NCI-H1105 (cell line): ENCODE measurements at regions not wholly inside any gene's neighbourhood (a gene's known extent, or its start where the extent isn't known, plus 50 kb on each side); places are given as distances from the start of the nearest gene placed in this dataset.
"Not testable (repeated sequence)": the region's sequence is repeated elsewhere in the genome, so short reads cannot be mapped to it uniquely, and the experiment has no call there.

Source experiments
- DNase-seq: peaks from one replicate; lab custom pipeline; 2025; lab: John Stamatoyannopoulos, UW

DNA sequence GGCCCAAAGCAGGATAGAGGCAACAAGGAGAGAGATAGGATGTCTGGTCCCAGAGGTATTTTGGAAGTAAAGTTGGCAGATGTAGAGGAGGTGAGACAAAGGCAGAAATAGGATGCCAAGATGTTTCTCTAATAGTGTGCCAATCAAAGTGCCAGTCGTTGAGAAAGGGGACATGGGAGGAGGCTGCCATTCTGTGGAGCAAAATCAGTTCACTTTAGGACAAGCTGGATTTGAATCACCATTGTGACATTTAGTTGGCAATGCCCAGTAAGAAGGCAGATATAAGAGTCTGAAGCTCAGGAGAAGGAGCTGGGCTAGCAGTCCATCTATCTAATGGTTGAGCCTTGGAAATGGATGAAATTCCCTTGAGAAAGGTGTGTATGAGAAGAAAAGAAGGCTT lies 53.8 kb downstream of the ADRB2 start:
- no peak for DNase-seq

DNA sequence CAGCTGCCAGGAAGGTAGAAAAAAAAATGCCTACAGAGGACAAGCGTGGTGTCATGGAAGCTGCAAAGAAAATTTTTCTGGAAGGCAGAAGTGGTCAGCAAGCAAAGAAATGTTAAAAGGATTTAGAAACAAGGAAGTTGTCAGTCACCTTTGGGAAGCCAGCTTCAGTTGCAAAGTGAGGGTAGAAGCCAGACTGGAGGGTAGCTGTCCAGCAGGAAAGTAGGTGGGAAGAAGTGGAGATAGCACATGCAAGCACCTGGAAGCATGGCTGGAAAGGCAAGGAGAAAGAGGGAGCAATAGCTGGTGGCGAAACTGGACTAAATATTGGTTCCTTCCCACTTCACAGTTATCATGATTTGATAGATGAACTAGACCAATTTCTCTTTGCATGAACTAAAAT lies 54.3 kb downstream of the ADRB2 start:
- DNase-seq = no peak

DNA sequence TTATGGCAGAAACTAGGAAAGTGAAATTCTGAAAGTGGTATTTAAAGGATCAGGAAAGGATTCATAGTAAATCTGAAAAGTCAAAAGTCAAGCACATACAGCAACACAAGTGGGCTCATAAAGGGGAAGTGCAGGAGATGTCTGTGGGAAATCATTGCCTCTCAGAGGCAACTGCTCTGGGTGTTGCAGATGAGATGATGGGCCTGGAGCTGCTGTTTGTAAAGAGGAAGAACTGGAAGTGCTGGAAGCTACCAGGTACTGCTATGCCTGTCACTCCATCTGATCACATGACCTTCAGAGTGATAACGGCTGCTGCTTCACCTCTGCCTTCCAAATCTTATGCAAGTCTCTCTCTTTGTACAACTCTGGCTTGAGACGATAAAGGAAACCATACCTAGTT lies 55.9 kb downstream of the ADRB2 start:
- no peak for DNase-seq

DNA sequence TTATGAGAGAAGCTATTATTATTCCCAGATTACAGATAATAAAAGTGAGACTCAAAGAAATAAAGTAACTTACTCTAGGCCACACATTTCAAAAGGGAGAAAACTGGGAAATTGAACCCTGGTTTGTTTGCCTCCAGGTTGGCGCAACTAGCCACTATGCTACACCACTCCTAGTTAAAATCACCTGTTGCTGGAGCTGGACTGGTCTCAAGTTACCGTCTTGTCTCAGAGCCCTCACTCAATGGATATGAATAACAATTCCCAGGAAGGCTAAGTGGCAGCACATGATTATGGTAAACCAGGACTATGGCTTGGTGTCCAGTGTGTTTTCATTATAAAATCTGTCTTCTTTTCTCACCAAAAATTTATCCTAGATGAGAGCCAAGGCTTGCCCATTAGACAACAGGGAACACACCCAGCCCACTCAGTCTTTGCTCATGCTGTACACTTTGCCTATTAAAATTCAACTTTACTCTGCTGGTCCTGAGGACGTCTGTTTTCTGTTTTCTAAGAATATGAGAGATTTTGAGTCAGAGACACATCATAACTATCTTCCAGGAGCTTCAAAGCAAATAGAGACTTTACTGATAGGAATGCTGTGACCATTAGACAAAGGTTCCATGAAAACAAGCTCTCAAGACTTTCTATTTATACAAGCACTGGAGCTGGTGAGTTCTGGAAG lies 58.1 kb downstream of the ADRB2 start:
- no peak for DNase-seq

DNA sequence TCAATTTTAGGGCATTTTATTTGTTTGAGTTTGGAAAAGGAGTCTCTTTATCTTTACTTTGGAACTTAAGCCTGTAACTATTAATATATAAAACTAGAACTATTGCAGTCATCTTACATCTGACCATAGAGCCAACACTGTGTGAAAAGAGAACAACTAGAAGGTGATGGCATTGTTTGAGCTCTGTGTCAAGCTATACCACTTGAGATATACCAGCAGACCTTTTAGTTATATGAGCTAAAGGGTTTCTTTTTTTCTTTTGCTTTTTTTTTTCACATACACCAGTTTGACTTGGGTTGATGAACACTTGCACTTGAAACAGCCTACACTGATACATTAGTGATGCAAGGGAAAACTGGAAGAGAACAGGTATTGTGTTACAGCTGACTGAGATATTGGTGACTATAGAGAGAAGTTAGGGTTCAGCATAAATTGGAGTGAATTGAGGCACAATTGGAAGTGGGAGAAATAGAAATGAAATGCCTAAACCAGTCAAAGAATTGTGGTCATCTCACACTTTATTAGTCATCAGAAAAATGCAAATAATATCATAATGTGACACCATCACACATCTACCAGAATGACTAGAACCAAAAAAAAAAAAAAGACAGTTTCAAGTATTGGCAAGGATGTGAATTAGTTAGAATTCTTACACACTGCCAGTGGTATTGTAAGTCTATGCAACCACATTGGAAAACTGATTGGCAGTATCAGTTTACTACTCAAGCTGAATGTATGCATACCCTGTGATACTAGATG lies 60.9 kb downstream of the ADRB2 start:
- no peak for DNase-seq

DNA sequence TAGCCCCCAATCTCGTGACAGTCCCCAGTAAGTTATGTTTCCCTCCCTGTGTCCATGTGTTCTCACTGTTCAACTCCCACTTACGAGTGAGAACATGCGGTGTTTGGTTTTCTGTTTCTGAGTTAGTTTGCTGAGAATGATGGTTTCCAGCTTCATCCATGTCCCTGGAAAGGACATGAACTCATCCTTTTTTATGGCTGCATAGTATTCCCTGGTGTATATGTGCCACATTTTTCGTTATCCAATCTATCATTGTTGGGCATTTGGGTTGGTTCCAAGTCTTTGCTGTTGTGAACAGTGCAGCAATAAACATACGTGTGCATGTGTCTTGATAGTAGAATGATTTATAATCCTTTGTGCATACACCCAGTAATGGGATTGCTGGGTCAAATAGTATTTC lies 63.5 kb downstream of the ADRB2 start:
- DNase-seq = not testable (repeated sequence)

DNA sequence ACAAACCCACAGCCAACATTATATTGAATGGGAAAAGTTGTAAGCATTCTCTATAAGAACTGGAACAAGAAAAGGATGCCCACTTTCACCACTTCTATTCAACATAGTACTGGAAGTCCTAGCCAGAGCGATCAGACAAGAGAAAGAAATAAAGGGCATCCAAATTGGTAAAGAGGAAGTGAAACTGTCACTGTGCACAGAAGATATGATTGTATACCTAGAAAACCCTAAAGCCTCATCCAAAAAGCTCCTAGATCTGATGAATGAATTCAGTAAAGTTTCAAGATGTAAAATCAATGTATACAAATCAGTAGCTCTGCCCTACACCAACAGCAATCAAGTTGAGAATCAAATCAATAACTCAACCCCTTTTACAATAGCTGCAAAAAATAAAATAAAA lies 69.0 kb downstream of the ADRB2 start:
- DNase-seq = not testable (repeated sequence)

DNA sequence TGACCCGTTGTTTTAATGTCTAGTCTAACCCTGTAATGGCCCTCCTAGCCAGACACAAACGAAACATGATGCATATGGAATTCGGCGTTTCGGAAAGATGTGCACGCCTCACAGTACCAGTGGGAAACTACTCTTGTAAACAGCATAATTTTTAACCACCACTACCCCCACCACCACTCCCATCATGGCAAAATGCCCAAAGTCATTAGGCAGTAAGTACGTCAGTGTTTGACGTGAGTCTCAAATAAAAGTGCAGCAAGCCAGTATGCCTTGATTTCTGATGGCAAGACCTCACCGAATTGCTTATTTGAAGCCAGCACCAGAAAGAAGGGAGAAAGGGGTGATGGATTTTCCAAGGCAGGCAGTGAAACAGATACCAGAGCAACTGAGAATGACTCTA lies 71.4 kb downstream of the ADRB2 start:
- DNase-seq = peak; percentile 20

DNA sequence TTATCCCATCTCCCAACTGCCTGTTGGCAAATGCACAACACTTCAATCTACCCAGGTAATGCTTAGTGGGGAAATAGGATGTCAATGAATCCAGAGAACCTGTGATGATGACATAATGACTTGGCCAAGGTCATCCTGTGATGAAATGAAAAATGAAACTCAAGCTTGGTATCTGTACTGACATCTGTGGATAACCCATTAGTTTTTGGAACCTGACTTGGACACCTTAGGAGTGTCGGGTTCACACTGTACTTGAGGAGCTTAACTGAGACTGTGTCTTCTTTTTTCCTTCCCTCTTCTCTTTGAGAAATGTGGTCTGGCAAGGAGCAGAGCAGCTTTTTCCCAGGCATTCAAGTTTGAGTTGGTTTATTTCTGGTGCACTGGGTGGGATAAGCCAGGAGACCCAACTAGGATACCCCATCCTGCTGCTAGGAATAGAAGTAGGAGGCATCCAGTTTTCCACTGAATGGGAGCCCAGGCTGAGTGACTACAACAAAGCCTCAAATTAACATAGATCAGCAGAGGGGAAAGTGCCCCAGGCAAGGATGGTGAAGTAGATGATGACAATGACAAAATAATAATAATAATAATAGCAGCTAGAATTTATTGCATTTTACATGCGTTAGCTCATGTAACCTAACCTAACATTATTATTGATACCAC lies 72.1 kb downstream of the ADRB2 start:
- DNase-seq = no peak

DNA sequence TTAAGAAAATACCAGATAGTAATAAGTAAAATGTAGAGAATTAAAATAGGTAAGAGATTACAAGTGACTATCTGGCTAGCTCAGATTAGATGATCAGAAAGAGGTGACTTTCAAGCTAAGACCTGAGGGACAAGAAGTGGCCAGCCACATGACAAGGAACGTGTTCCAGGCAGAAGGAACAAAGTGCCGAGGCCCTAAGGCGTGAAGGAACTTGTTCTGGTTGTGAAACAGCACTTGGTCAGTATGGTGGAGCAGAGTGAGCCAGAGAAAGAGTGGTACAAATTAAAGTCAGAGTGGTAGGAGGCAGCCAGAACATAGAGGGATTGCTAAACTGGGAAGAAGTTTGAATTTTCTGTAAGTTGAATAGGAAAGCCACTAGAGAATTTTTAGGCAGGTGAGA lies 73.6 kb downstream of the ADRB2 start:
- DNase-seq = no peak

DNA sequence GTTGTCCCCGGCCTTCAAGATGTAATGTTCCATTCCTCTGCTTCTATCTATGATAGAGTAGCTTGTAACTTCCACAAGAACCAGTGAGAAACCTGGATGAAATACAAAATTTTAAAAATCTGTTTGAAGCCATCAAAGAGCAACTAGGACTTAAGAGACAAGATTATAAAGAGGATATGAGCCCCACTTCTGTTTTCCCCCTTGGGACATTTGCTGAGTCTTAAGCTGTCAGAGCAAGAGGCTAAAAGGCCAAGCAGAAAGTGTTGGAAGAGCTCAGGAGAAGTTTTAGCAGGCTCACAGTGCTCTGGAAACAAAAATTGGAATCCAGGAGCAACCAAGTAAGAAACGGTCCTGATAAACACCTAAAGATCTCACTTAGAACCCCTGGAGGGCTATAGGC lies 76.1 kb downstream of the ADRB2 start:
- no peak for DNase-seq

DNA sequence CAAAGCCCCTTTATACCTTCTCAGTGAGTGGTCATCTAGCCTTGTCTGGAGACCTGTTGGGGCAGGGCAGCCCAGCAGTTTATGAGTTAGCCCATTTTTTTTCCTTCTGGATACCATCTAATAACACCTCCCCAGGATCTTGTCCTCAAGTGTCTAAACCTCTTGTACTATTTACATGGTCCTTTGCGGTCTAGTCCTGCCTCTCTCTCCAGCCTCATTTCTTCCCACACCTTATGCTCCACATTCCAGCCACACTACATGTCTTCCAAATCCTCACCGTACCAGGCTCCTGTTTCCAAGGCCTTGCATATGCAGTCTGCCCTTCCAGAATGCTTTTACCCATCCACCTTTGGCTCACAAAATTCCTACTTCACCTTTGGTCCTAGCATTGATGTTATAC lies 77.2 kb downstream of the ADRB2 start:
- no peak for DNase-seq

DNA sequence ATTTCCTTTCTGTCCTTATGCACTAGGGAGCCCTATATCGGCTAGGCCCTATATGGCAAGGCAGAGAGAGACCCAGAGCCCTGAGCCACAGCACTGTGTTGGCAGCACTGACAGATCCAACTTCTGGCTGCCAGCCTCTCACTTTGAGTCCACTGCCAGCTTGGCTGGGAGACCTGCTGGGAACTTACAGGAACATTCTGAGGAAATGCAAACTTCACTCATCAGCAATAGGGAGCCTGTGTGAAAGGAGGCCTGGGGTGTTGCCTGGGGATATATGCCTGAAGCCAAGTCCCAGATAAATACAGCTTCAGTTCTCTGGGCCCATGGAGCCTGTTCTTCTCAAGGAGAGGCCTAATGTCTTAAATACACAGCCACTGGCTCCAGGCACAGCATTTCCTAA lies 78.0 kb downstream of the ADRB2 start:
- DNase-seq = no peak

DNA sequence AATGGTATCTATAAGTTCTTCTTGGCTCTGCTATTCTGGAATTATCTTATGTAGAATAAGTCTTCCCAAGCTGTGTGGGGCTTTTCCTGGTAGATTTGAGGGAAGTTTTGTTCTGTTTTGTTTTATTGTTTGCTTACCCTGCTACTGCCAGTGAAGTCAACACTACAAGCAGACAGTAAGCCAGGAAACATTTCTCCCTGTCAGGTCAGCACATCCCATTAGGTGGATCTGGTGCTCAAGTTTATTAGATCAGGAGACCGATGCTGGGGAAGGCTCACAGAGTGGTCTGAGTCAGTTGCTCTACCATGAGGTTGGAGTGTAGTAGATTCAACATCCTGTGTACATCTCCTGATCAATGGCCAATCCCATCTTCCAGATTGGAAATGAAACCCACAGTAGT lies 79.1 kb downstream of the ADRB2 start:
- no peak for DNase-seq

DNA sequence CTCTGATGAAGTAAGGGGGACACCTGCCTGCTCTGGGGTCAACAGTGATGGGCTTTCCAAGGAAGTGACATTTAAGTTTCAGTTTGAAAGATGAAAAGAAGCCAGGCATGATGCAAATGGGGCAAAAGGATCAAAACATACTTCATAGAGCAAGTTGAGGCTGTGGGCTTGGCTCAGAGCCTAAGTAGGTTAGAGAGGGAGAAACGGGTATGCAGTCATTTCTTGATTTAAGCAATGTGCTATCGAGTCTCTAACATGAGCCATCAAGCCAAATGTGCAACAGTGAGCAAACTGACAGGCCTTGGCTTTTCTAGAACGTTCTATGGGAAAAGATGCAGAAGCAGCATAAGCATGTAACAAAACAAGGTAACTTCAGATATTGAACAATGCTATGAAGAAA lies 80.6 kb downstream of the ADRB2 start:
- no peak for DNase-seq

DNA sequence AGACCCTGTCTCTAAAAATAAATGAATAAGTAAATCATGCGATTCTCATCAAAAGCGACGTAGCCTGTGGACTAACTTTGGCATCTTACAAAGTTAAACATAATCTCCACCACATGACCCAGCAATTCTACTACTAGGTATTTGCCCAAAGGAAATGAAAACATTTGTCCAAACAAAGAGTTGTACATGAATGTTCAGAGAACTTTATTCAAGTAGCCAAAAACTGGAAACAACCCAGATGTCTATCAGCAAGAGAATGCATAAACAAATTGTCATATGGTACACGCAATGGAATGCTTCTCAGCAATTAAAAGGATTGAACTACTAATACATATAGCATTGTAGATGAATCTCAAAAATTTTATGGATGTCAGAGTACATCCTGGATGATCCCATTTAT lies 82.6 kb downstream of the ADRB2 start:
- DNase-seq = no peak

DNA sequence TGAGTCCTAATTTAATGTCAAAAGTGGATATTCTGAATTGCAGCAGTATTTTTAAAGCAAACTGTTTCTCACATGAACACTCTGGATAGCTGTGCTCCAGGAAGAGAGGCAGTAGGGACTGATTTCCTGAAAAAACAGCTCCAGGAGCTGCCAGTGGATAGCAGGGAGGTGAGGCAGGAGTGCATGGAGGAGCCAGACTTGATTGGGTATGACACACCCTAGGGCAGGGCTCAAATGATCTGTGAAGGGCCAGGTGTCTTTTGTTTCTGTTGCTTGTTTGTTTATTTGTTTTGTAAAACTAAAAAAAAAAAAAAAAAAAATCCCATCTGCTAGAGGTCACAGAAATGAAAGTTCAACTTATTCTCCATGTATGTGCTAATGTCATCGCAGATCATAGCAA lies 83.4 kb downstream of the ADRB2 start:
- no peak for DNase-seq

DNA sequence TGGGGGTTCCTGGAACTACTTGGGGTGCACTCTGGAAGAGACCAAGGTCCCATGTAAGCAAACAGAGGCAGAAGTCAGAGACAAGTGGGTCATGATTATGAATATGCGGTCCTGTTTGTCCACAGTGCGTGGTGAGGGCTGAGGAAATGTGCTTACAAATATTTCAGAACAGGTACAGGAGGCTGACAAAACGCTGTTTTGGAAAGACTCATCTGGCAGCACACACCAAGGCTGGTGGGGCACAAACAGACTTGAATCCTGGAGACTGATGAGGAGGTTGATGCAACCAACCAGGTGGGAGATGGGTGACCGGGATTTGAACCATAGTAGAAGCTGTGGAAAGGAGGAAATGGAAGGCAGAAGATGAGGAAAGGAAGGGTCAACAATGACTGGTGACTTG lies 83.8 kb downstream of the ADRB2 start:
- DNase-seq = no peak

DNA sequence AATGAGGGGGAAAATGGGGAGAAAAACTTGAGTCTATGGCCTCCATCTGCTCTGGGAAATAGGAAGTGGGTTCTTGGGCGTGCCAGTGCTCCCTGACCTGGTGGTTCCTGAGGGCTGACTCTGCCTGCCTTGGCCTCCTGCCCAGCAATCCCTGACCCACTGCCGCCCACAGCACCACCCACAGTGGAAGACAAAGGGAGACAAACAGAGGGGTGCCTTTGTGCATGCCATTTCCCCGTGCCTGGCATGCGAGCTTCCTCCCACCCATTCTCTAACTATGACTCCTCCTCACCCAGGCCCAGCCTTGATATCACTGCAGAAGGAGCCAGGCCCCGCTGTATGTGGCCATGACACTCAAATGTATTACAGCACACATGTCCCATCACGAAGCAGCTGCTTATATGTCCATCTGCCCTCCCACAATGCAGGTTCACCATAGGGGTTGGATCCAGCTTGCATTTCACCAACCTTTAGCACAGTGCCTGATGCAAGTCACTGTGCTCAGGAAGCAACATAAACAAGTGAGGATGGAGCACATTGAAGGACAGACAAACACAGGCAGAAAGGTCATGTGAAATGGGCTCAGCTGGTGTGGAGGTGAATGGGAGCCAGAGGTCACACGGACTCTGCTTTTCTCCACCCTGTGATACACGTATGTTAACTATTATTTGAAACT lies 84.4 kb downstream of the ADRB2 start:
- DNase-seq = no peak

DNA sequence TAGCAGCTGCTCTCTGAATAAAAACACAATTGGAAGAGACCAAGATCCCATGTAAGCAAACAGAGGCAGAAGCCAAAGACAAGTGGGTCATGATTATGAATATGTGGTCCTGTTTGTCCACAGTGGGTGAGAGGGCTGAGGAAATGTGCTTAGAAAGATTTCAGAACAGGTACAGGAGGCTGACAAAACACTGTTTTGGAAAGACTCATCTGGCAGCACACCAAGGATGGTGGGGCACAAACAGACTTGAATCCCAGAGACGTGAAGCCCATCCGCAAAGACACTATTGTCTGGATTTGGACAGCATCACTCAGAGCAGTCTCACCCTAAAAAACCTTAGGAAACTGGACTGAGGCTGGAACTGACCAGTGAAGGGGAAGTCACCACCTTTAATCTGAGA lies 85.0 kb downstream of the ADRB2 start:
- no peak for DNase-seq

DNA sequence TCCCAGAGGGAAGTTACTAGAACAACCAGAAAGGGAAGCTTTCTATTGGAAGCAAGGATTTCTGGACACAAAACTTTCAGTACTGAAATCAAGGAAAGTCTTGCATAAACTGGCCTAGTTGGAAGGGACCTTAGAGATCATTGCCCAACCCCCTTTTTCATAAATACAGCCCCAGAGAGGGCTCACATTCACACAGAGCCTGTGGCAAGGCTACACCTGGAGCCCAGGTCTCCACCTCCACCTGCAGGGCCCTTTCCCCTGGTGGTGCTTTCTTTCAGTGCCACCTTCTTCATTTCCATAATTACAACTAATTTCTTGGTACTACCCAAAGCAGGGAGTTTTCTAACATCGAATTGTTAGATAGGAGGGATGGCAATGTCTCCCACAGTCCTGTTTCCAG lies 85.7 kb downstream of the ADRB2 start:
- no peak for DNase-seq

DNA sequence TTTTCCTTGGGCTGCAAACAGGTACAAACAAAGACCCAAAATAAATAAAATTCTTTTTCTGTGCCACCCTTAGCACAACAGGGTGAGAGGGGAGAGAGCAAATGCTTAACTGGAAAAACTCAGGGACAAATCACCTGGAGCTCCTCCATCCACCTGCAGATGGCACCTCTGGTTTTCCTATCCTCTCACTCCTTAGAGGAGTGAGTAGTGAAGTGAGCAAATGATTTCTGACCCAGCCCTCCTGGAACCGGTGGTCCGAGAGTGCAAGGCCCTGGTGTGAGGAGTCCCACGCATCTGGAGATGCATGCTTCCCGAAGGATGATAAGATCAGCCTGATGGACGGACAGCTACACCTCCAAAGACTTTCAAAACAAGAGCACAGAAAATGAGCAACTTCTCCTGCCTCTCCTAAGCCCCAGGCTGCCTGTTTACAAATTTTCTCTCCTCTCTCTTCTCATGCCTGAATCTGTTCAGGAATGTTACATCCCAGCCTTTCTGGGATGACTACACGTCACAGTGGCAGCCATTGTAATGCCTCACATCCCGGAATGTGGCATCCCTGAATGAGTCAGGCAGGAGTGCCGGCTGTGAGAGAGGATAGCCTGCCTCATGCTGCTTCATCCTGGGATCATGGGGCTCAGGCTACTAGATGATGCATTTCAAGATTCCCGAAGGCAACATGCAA lies 86.4 kb downstream of the ADRB2 start:
- no peak for DNase-seq
